ENCODE measurements at regions not wholly inside any gene's neighbourhood (a gene's known extent, or its start where the extent isn't known, plus 50 kb on each side); places are given as distances from the start of the nearest gene placed in this dataset.

- no peak for TF ChIP-seq CTCF (conservative IDR thresholded peaks at IDR 0.05 in 1 of 2, IDR thresholded peaks at IDR 0.05 in 1 of 2; ENCODE audit: low read depth in 1 of 2, low read length in 2 of 2)
- TF ChIP-seq EZH2 (IDR thresholded peaks at IDR 0.05; ENCODE audit: low read length, missing control alignments): no peak
Measured at GRCh38 chr17:54235571-54235970, 412.8 kb downstream of the KIF2B start.
